Neural cell (in vitro differentiated cells): ENCODE measurements at regions not wholly inside any gene's neighbourhood (a gene's known extent, or its start where the extent isn't known, plus 50 kb on each side); places are given as distances from the start of the nearest gene placed in this dataset.

Source experiments
- CTCF ChIP-seq: fragments of 450-650 bp; IDR thresholded peaks from 2 replicates; pipeline ENCODE4 v1.5.1; 2014; ENCODE audit warnings: antibody characterized with exemption, mild to moderate bottlenecking, moderate library complexity; ENCODE audit not compliant: poor library complexity, severe bottlenecking
- EP300 ChIP-seq: fragments of 450-650 bp; conservative IDR thresholded peaks from 2 replicates; pipeline ENCODE4 v1.6.1; 2014; ENCODE audit warnings: antibody characterized with exemption, mild to moderate bottlenecking, moderate library complexity; ENCODE audit not compliant: poor library complexity, severe bottlenecking
- EZH2 ChIP-seq: fragments of 200-600, 300-800 bp; shearing (Covaris generic), sonication (generic); IDR thresholded peaks from 2 replicates; pipeline ENCODE4 v1.6.1; 2014; ENCODE audit warnings: antibody characterized with exemption, low read length, borderline replicate concordance, mild to moderate bottlenecking; ENCODE audit not compliant: insufficient read depth, poor library complexity, severe bottlenecking
- POLR2AphosphoS5 ChIP-seq: IDR thresholded peaks from 2 replicates; pipeline ENCODE4 v1.6.1; 2012
- RAD21 ChIP-seq: fragments of 450-650 bp; conservative IDR thresholded peaks from 2 replicates; pipeline ENCODE4 v1.6.1; 2014; ENCODE audit warnings: antibody characterized with exemption, mild to moderate bottlenecking, moderate library complexity
- REST ChIP-seq: IDR thresholded peaks from 2 replicates; pipeline ENCODE4 v1.6.1; 2012; ENCODE audit warnings: borderline replicate concordance
- SMC3 ChIP-seq: fragments of 450-650 bp; conservative IDR thresholded peaks from 2 replicates; pipeline ENCODE4 v1.6.1; 2014; ENCODE audit warnings: antibody characterized with exemption, mild to moderate bottlenecking, moderate library complexity; ENCODE audit not compliant: poor library complexity
- TAF1 ChIP-seq: IDR thresholded peaks from 2 replicates; pipeline ENCODE4 v1.6.1; 2012; ENCODE audit warnings: low read depth

DNA sequence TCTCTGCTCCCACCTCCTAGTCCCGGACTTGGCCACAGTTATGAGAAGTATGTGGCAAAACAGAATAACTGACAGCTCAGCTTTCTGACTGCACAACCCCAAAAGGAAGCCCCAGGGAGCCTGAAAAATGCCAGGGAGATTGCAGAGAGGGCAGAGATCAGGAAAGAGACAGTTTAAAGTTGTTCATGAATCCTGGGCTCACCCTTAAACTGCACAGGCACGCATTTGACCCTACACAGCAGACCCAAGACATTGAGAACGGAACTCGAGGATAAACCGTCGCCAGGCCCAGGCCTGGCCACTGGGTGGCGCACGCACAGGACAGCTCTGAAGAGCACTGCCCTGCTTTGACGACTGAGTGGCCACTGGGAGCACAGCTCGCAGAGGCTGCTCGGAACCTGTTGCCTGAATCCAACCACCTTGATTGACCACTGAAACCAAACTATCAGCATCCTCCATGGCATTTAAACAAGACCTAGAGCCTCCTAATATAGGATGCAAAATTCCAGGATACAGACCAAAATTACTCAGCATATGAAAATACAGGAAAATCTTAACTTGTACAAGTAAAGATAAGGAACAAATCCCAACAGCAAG lies 114.0 kb downstream of the C16orf95 start:
- TF ChIP-seq TAF1 (no peak), EZH2 (no peak), POLR2AphosphoS5 (no peak), CTCF (peak; percentile 57), EP300 (no peak), RAD21 (peak; percentile 22), REST (no peak), SMC3 (peak; percentile 44)
